ENCODE measurements at regions not wholly inside any gene's neighbourhood (a gene's known extent, or its start where the extent isn't known, plus 50 kb on each side); places are given as distances from the start of the nearest gene placed in this dataset.

- no peaks in the 10 kb centered on the region for H3K9me3 ChIP-seq (ENCODE audit: insufficient read depth, low read length)
- TF ChIP-seq YY1 (IDR thresholded peaks at IDR 0.05; ENCODE audit: insufficient read depth, insufficient read length), result no peak
- TF ChIP-seq ZNF274 (IDR thresholded peaks at IDR 0.05; ENCODE audit: low read depth, low read length), result no peak
- no peak for TF ChIP-seq SUZ12 (IDR thresholded peaks at IDR 0.05; ENCODE audit: extremely low read depth, insufficient read depth, insufficient read length)
Observed at GRCh38 chr4:127579821-127580220, 52.9 kb upstream of the INTU start.

GRCh38 chr4:127580300-127580699 is 52.5 kb upstream of the INTU start:
- H3K4me3 ChIP-seq (ENCODE audit: insufficient read length, low read depth), result no peak overlapping the region
- no peaks in the 10 kb centered on the region for H3K27me3 ChIP-seq (ENCODE audit: insufficient read depth, insufficient read length)
- DNase-seq (ENCODE audit: low read depth, low spot score), result no peak
- no peaks in the 10 kb centered on the region for H3K36me3 ChIP-seq (ENCODE audit: insufficient read depth, insufficient read length, low read length)
- no peaks in the 10 kb centered on the region for H3K4me1 ChIP-seq (ENCODE audit: insufficient read depth, insufficient read length)
- H3K9me3 ChIP-seq (ENCODE audit: insufficient read depth, low read length), result no peaks in the 10 kb centered on the region
- H3K9ac ChIP-seq (ENCODE audit: insufficient read length, low read depth), result no peak overlapping the region
- TF ChIP-seq SUZ12 (IDR thresholded peaks at IDR 0.05; ENCODE audit: extremely low read depth, insufficient read depth, insufficient read length) (no peak), YY1 (IDR thresholded peaks at IDR 0.05; ENCODE audit: insufficient read depth, insufficient read length) (no peak), ZNF274 (IDR thresholded peaks at IDR 0.05; ENCODE audit: low read depth, low read length) (no peak)

More at GRCh38 chr4:127579821-127580220, 52.9 kb upstream of the INTU start:
- no peaks in the 10 kb centered on the region for H3K27me3 ChIP-seq (ENCODE audit: insufficient read depth, insufficient read length)
- no peaks in the 10 kb centered on the region for H3K36me3 ChIP-seq (ENCODE audit: insufficient read depth, insufficient read length, low read length)
- no peak overlapping the region for H3K9ac ChIP-seq (ENCODE audit: insufficient read length, low read depth)
- no peaks in the 10 kb centered on the region for H3K4me1 ChIP-seq (ENCODE audit: insufficient read depth, insufficient read length)
- DNase-seq (ENCODE audit: low read depth, low spot score), result no peak
- H3K4me3 ChIP-seq (ENCODE audit: insufficient read length, low read depth), result no peak overlapping the region

DNA sequence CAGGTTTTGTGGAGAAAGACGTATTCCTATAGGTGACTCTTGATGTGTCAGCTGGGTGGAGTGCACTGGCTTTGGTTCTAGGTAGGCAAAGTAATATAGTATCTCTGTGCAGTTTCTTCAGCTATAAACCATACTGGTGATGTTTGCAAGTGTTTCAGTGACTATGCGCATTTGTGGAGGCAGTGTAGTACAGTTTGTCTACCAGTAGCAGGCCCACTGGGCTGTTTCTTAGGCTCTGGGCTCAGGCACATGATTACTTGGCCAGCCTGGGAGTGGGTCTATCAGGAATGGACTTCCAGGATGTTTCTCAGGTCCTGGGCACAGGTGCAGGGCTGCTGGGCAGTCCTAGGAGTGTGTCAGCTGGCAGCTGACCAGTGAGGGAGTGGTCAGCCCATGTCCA is 51.9 kb upstream of the INTU start:
- Histone ChIP-seq H3K4me3 (ENCODE audit: insufficient read length, low read depth) (no peak overlapping the region), H3K9ac (ENCODE audit: insufficient read length, low read depth) (no peak overlapping the region), H3K36me3 (ENCODE audit: insufficient read depth, insufficient read length, low read length) (no peaks in the 10 kb centered on the region), H3K4me1 (ENCODE audit: insufficient read depth, insufficient read length) (no peaks in the 10 kb centered on the region), H3K9me3 (ENCODE audit: insufficient read depth, low read length) (no peaks in the 10 kb centered on the region), H3K27me3 (ENCODE audit: insufficient read depth, insufficient read length) (no peaks in the 10 kb centered on the region)
- TF ChIP-seq SUZ12 (IDR thresholded peaks at IDR 0.05; ENCODE audit: extremely low read depth, insufficient read depth, insufficient read length) (no peak), ZNF274 (IDR thresholded peaks at IDR 0.05; ENCODE audit: low read depth, low read length) (no peak), YY1 (IDR thresholded peaks at IDR 0.05; ENCODE audit: insufficient read depth, insufficient read length) (no peak)
- no peak for DNase-seq (ENCODE audit: low read depth, low spot score)
